DMS 273 treated with DMSO at 0.1 percent for 48 hours (cell line): ENCODE measurements at regions not wholly inside any gene's neighbourhood (a gene's known extent, or its start where the extent isn't known, plus 50 kb on each side); places are given as distances from the start of the nearest gene placed in this dataset.
"Not testable (repeated sequence)": the region's sequence is repeated elsewhere in the genome, so short reads cannot be mapped to it uniquely, and the experiment has no call there.

Source experiments
- DNase-seq: peaks from one replicate; lab custom pipeline; 2025; lab: John Stamatoyannopoulos, UW

DNA sequence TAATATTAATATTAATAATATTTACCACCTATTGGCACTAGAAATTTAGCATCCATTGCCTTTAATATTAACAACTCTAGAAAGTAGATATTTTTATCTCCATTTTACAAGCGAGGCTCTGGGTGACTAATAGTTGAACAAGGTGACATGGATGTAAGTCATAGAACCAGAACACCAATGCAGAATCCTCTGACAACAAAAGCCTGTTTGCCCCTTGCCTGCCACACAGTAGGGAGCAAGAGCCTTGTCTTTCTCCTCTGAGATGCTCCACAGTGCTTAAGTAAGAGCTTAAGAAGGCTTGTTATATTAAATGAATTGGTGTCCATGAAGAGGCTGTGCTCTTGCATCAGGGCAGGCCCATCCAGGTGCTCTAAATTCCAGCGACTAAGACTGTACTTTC, 51.2 kb upstream of the LBX1 start:
- DNase-seq: no peak

DNA sequence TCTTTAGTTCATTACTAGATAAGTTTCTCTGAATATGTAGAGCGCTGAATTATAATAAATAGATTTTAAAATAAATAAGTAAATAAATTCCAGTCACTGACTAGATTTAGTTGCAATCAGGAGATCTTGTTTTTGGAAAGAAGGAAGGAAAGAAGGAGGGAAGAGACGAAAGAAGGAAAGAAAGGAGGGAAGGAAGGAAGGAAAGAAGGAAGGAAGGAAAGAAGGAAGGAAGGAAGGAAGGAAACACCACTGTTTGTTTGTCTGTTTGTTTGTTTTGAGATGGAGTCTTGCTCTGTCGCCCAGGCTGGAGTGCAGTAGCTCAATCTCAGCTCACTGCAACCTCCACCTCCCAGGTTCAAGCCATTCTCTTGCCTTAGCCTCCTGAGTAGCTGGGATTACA, 51.7 kb upstream of the LBX1 start:
- not testable (repeated sequence) for DNase-seq

DNA sequence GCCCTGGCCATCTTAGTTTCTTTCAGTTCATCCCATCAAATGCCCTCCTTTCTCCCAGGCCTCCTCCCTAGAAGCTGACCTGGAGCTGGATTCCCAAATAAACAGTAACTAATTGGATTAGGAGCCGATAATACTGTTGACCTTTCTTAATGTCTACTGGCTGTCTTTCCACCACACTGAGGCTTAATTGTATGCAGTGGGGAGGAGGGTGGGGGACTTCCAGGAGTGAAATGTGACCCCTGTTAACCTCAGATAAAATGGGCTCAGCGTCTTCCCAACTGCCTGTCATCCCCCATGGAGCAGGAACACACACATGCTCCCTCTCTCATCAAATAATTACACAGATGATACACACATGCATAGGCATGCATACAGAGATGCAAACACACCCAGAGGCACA, 53.7 kb upstream of the LBX1 start:
- DNase-seq: no peak

DNA sequence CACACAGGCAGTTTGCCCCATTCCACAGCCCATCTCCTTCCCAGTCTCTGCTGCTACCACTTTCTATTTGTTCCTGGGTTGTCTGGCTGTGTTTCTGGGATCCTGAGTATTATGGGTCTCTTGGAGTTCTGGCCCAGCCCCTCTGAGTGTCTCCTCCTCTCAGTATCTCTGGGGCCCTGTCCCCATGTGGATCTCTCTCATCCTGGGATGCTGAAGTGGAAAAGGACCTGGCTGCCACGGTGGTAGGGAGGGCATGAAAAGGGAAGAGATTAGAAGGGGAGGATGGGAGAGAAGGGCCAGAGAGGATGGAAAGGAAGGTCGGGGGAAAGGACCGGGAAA, 54.5 kb upstream of the LBX1 start:
- DNase-seq: no peak

DNA sequence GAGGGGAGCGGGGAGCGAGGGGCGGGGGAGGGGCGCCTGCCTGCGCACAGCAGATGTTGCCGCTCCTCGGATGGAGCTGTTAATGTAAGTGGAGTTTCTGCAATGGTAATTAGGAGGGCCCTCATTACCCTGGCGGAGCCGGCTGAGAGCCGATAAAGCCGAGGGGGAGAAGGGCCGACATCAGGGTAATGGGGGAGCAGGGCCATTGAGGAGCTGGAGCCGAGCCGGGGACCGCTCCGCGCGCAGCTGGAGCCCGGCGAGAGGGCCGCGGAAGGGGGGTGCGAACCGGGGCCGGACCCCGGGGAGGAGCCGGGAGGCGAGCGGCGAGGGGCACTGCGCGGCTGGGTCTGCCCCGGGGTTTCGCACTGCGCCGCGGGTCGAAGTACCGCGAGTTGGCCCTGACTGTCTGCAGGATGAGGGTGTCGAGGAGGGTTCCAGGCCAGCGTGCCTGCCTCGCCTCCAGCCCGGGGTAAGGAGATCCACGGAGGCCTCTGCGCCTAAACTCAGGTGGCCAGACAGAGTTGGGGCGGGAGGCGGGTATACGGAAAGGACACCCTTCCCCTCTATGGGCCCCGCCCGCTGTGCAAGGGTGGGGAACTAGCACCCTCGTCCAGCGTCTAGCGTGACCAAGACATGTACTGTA, 55.0 kb upstream of the LBX1 start:
- DNase-seq: no peak

DNA sequence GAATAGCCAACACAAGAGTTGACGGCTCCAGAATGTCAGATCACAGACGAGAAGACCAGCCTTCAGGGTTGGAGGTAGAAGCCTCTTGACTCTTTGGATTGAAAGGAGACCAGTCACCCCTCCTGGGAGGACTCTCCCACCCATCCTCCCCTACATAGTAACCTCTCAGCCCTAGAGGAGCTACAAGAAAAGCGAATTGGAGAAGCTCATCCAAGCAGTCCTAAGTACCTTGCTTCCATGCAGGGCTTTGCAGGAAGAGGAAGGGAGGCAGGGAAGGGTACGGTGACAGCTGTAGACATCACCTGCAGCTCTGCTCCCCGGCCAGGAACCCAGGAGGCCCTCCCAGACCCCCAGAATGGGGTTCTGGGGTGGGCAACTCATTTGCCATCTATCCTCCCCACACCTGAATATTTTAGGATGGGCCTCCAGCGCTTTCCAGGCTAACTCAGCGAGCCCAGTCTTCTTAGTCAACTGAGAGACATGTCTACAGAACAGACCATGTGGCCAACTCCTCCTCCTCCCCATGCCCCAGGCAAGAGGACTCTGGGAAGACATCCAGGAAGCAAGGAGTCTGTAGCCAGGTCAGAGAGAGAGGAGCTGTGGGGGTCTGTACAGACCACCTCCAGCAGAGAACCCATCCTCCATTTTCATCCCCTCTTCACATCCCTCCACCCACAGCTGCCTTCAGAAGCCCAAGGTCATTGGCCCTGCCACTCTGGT, 55.6 kb upstream of the LBX1 start:
- DNase-seq: no peak

DNA sequence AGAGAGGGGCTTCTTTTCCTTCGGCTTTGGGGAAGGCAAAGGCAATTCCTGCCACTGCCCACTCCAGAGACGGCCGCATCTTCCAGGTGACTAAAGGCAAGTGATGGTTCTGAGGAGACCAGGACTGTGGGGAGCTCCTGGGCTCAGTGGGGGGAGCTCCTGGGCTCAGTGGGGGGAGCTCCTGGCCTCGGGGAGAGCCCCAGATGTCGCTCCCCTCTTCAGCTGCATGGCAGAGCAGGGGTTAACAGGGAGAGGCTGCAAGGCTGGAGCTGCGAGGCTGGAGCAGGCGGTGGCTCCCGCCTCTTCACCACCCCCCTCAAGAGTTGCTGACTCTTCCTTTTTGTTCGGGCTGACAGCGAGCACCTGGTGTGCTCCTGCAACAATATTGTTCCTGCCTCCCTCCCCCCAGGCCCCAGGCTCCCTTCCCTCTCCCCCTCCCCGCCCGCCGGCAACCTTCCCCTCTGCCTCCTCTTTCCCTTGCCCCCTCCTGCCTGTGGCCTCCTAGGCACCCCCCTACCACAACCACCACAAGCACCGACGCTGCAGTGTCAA, 56.3 kb upstream of the LBX1 start:
- DNase-seq: peak; percentile 4

DNA sequence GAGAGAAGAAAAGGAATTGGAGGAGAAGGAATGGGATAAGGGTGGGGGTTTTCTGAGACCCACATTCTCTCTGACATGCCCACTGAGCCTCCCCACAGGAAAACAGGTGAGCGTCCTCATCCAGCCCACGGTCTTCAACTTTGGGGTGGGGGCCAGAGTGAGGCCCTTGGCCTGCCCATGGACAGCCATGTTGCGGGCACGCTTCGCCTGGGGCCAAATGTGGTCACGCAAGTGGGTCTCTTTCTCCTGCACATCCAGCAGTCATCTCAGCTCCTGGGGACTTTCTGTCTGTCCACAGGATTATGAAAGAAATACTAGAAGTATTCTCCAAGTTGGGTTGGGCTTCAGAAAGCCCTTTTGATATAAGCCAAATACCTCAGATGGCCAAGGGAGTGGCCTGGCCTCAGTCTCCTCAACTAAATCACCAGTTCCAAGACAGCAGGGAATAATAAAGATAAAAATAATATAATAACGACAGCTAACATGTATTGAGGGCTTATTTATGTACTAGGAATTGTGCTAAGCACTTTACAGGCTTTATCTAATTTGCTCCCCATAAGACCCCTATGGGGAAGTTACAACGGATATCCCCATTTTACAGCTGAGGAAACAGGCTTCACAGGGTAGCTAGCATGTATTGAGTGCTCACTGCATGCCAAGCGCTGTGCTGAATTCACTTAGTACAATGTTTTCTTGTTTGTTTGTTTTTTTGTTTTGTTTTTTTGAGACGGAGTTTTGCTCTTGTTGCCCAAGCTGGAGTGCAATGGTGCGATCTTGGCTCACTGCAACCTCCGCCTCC, 57.2 kb upstream of the LBX1 start:
- no peak for DNase-seq

DNA sequence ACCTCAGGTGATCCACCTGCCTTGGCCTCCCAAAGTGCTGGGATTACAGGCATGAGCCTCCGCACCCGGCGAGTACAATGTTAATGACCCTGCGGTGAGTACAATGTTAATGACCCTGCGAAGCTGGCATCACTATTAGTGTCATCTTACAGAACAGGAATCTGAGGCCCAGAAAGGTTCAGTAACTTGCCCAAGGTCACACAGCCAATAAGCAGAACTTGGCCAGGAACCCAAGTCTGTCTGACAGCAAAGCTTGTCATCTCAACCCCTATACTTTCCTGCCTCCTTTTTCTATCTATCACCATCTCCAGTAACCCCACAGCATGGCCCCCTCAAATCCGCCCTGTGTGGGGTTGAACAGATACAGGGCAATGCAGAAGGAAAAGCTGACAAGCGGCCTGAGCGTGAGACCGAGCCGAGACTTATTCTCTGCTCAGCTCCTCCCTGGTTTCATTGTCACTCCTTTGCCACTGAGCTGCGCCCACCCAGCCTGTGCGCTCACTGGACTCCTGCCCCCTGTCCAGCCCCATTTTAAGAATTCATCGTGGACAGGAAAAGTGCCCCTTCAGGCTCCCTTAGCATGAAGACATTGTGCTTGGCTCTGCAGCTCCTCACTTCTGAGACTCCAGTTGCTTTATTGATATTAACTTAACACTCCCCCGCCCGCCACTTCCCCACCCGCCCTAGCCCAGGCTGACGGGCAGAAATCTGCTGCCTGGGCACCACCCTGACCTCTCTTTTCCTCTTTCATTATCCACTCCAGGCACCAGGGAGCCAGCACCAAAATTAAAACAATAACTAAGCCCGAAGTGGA, 58.1 kb upstream of the LBX1 start:
- DNase-seq: no peak

DNA sequence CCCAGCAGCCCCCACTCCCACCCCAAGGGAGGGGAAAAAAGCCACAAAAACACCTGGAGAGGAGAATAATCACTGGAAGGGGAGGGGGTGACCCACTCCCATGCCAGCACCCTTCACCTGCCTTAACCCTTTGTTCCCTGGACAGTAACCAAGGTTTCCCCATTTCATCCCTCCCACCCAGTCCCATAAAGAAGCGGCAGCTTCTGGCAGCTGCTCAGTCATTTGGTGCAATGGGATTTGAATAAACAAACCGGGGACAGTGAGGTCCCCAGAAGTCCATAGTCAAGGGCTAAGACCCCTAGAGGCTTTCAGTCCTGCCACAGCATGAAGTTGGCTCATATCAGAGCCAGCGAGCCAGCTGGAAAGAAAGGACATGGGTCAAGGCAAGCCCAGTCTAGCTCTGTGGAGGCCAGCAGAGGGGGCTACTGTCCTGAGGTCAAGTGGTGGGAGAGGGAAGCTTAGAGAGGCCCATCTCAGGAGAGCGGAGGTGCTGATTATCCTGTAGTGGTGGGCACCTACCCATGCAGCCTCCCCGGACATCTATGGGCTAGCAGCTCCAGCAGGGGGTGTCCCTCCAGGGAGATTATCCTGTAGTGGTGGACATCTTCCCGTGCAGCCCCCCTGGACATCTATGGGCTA, 58.9 kb upstream of the LBX1 start:
- no peak for DNase-seq

DNA sequence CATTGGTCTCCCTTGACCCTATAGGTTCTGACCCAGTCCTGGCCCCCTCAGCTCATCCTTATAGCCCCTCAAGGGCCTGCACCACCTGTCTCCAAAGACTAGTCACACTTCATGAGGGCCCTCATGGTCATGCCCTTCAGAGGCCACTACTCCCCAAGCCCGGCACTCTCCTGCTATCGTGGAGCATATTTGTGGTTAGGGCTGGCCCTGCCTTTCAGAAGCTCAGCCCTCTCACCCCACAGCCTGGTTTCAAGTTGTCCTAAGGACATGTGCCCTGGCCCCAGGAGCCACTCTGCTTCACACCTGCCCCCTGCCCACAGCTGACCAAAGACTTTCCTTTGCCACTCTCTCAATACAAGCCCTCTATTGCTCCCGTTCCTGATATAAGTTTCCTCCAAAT, 60.3 kb upstream of the LBX1 start:
- DNase-seq: no peak

DNA sequence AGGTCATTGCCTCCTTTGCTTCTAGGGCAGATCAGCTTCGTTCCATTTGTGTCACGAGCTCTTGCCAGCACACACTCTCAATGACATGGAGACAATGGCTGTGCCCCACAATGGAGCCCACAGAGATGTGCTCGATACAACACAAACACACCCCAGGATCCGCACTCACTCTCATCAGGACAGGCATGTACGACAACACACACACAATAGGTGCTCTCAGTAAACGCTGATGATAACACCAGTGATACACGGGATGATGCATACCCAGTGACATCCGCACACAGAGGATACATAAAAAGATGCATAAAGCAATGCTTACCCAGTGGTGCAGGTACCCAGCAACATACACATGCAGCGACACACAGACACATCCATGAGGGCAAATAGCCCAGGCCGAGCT, 61.2 kb upstream of the LBX1 start:
- no peak for DNase-seq

DNA sequence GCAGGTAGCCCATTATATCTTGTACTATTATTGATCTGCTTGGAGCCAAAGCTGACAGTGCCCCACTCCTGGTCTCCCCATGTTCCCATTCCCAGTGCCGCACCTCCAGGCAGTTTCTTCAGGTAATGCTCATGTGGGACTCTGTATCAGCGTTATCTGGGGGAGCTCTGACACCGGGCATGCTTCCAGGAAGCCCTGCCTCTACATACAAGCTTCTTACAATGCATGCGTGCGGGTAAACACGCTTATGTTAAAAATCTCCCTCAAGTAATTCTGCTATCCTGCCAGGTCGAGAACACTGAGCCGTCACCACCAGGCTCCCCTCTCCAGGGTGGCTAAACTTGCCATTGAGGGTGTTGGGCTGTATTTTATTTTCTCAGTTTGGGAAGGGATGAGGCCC, 61.6 kb upstream of the LBX1 start:
- no peak for DNase-seq

DNA sequence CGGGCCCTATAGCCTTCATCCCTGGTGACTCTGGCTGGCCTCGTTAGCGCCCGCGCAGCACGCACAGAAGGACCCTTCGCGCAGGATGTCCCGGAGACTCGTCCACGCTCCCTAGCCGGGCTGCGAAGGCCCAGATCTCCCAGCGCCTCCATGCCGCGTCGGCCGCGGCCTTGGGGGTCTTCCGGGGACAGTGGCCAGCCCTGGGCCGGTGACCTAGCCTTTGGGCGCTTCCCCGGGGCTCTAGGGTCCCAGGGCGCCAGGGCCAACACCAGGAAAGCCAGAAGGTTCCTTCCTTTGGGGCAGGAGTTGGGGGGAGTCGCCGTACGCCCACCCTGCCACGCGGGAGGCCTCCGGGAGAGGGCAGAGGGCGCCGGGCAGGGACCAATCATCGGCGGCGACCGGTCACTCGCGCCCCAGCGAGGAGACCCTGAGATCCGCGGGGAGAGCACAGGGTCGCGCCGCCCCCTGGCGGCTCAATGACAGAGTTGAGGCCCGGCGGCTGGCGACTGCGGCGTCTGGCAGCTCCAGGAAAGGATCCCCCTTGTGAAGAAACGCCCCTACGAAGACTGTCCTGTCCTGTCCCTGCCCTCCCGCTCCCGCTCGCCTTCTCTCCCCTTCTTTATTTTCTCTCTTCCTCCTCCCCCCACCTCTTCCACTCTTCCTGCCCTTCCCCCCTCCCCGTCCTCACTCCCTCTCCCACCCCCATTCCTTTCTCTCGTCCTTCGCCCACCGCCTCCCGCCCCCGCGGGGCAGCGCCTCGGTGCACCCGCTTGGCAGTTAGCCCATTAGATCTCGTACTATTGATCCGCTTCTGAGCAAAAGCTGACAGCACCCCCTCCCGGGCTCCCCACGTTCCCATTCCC, 62.3 kb upstream of the LBX1 start:
- peak; percentile 30 for DNase-seq

DNA sequence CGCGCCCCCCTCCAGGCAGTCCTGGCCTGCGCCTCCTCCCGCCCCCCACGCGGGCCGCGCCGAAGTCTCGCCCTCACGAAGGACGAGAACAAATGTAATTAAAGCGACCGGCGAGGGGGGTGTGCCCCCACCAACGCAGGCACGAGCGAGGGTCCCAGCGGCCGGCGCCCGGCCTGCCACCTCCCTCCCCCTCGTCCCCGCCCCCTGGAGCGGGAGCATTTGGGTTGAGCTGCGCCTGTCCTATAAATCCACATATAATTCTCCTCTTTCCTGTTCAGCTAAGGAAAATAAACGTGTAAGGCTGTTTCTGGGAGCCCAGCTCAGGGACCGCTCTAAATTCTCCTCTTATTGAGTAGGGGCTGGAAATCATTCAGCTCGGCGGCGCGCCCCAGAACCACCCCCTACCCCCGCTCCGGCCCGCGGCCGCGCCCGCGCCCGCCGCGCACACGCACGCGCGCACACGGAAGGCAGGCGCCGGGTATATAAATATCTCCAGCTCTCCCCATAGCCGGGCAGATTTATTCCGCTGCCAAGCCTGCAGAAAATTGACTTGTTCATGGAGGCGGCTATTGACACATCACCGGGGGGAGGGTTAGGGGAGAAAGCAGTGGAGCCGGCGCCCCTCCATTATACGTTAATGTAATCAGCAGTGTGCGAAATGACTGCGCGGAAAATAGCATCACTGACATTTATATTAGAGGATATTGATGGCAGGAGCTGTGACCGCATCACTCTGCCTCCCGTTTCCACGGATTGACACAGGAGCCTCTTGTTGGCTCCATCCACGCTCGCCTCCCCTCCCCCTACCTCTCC, 61.6 kb upstream of the BTRC start:
- DNase-seq: no peak

DNA sequence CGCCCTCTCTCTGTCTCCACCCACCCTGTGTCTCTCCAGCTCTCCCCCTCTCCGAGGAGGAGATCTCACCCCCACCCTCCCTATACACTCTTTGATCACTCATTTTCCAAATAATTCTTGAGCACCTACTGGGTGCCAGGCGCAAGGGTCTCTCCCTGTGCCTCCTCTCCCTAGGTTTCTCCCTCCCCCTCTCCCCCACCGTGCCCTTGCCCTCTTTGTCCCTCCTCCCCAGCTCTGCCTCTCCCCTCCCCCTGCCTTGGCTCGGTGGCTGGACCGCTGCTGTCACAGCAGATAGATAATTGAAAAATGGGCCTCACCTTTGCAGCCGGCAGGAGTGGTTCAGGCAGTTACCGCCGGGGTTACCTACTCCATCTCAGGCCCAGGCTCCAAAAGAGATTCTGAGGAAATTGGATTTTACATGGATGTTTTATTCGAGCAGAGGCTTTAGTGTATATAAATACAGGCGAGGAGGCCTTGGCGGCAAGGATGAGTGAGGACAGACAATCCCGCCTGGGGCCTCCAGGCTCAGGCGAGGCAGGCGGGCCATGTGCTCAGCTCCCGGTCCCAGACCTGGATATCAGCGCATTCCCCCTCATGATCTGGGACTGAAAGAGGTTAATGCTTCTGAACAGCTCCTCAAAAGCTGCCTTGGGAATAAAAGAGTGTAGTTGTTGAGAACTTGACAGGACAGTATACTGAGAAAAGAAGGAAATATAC, 60.8 kb upstream of the BTRC start:
- DNase-seq: no peak

DNA sequence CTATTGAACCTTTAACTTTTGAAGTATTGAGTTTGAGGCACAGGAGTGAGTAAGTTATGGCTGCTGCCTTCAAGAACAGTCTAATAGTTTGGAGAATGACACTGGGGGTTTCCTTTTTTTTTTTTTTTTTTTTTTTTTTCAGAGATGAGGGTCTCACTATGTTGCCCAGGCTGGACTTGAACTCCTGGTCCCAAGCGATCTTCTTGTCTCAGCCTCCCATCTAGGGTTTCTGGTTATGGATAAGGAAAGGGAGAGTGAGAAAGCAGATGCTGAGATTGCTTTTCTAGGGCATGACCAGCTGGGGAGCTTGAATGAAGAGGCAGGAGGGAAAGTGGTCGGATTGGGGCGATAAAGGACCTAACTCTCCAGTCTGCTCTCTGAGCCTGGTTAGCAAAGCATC, 59.9 kb upstream of the BTRC start:
- DNase-seq: no peak

DNA sequence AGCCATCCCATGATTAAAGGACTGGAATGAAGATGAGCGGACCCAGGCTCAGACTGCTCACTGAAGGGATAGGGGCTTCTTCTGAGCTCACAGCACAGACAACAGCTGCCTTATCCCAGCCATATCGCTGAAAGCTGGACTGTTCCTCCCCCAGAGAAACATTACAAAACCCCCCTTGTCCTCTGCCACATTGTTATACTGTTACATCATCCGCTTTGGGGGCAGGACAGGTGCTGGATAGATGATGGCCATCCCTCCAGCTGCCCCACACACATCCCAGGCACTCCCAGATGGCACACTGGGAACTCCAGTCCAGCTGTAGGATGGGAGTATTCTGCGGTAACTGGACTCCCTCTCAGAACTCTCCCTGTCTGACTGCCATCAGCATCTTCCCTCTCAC, 58.7 kb upstream of the BTRC start:
- DNase-seq: no peak

DNA sequence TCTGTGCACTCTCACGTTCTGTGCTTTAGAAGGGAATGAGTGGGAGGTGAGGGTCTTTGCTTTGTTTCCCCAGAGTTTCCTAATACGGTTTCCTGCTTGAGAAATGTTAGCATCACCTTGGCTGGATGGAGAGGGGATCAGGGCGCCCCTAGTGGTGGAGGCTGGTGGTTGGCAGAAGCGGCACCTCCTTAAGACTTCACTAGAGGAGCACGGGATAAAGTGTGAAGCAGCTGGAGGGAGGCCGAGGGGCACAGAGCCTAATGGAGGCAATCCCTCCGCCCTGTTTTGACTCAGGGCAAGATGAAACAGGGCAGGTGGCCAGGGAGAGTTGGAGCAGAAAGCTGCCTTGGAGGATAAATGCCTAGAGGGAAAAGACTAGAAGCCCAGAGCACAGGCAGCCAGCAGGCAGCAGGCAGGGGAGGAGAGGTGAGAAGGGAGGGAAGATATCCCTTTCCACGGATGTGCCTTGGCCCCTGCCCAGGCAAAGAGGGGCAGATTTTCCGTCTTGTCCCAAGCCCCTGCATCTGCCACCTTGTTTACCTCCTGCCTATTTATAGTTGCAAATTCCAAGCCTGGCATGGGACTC, 56.0 kb upstream of the BTRC start:
- peak; percentile 29 for DNase-seq
